Right atrium auricular region (tissue), 2 donors: ENCODE measurements at regions not wholly inside any gene's neighbourhood (a gene's known extent, or its start where the extent isn't known, plus 50 kb on each side); places are given as distances from the start of the nearest gene placed in this dataset.

Source experiments
- DNase-seq: peaks from one replicate; pipeline ENCODE4 v3.0.0-alpha.2; 2019; ENCODE audit warnings: low spot score
- H3K27ac ChIP-seq, 2 donors: fragments of 200-600 bp; sonication (generic); 1 replicate in 1 of 2; 2 replicates in 1 of 2; pipeline ENCODE4 v1.5.1; 2016 to 2019
- H3K27me3 ChIP-seq, 2 donors: fragments of 200-600 bp; sonication (generic); one replicate each; pipeline versions ENCODE4 v1.5.1 to v1.6.0; 2017 to 2019
- H3K36me3 ChIP-seq: fragments of 200-600 bp; sonication (generic); one replicate; pipeline ENCODE4 v1.5.1; 2016
- H3K4me1 ChIP-seq, 2 donors: fragments of 200-600 bp; sonication (generic); one replicate each; pipeline versions ENCODE4 v1.5.1 to v1.6.0; 2017 to 2019
- H3K4me3 ChIP-seq, 2 donors: fragments of 200-600 bp; sonication (generic); 1 replicate in 1 of 2; 2 replicates in 1 of 2; pipeline ENCODE4 v1.5.1; 2017 to 2019; ENCODE audit warnings: mild to moderate bottlenecking in 1 of 2, moderate library complexity in 1 of 2
- H3K9me3 ChIP-seq, 2 donors: fragments of 200-600 bp; sonication (generic); one replicate each; pipeline ENCODE4 v1.5.1; 2019
- CTCF ChIP-seq, 2 donors: fragments of 200-600 bp; sonication (generic); IDR thresholded peaks; one replicate each; pipeline ENCODE4 v1.5.1; 2019; ENCODE audit warnings: antibody characterized with exemption in 2 of 2

GRCh38 chr2:71926089-71926447 lies 221.6 kb downstream of the CYP26B1 start:
- H3K4me1 ChIP-seq = no peaks in the 10 kb centered on the region
- H3K27ac ChIP-seq = no peak overlapping the region
- H3K9me3 ChIP-seq = no peaks in the 10 kb centered on the region
- no peak for DNase-seq
- no peaks in the 10 kb centered on the region for H3K27me3 ChIP-seq
- no peaks in the 10 kb centered on the region for H3K36me3 ChIP-seq
- TF ChIP-seq CTCF (IDR thresholded peaks at IDR 0.05) = no peak
- H3K4me3 ChIP-seq = no peak overlapping the region

- H3K4me3 ChIP-seq = no peak overlapping the region
- no peak for TF ChIP-seq CTCF (IDR thresholded peaks at IDR 0.05)
- DNase-seq = no peak
- no peaks in the 10 kb centered on the region for H3K27me3 ChIP-seq
- H3K4me1 ChIP-seq = no peaks in the 10 kb centered on the region
- H3K9me3 ChIP-seq = no peaks in the 10 kb centered on the region
- H3K27ac ChIP-seq = no peak overlapping the region
- no peaks in the 10 kb centered on the region for H3K36me3 ChIP-seq
Observed at GRCh38 chr2:71925268-71926088, 222.2 kb downstream of the CYP26B1 start.

GRCh38 chr2:71923887-71924533 lies 223.7 kb downstream of the CYP26B1 start:
- H3K9me3 ChIP-seq = peaks cover 0 to under 1% of the 10 kb centered on the region in 2 donors
- H3K27ac ChIP-seq = no peak overlapping the region
- no peak overlapping the region for H3K4me3 ChIP-seq
- no peaks in the 10 kb centered on the region for H3K4me1 ChIP-seq
- no peaks in the 10 kb centered on the region for H3K27me3 ChIP-seq
- no peaks in the 10 kb centered on the region for H3K36me3 ChIP-seq
- peak; percentile 80 to 92 for TF ChIP-seq CTCF (IDR thresholded peaks at IDR 0.05)
- peak; percentile 78 for DNase-seq

- Histone ChIP-seq H3K9me3 (peaks cover 0 to 9% of the 10 kb centered on the region in 2 donors), H3K4me1 (no peaks in the 10 kb centered on the region), H3K27ac (no peak overlapping the region), H3K36me3 (no peaks in the 10 kb centered on the region), H3K27me3 (no peaks in the 10 kb centered on the region), H3K4me3 (no peak overlapping the region)
- no peak for TF ChIP-seq CTCF (IDR thresholded peaks at IDR 0.05)
- no peak for DNase-seq
Observed at GRCh38 chr2:71923143-71923525, 224.5 kb downstream of the CYP26B1 start.

GRCh38 chr2:71922499-71923142 lies 225.0 kb downstream of the CYP26B1 start:
- Histone ChIP-seq H3K4me3 (no peak overlapping the region), H3K9me3 (peaks cover 0 to 12% of the 10 kb centered on the region in 2 donors), H3K27ac (no peak overlapping the region), H3K36me3 (no peaks in the 10 kb centered on the region), H3K4me1 (no peaks in the 10 kb centered on the region), H3K27me3 (no peaks in the 10 kb centered on the region)
- TF ChIP-seq CTCF (IDR thresholded peaks at IDR 0.05) = no peak
- DNase-seq = no peak
